Type B pancreatic cell (in vitro differentiated cells): ENCODE measurements at regions not wholly inside any gene's neighbourhood (a gene's known extent, or its start where the extent isn't known, plus 50 kb on each side); places are given as distances from the start of the nearest gene placed in this dataset.

Experiments
- DNase-seq: peaks from one replicate; pipeline ENCODE4 v3.0.0; 2021; ENCODE audit warnings: mixed read lengths; ENCODE audit not compliant: unreplicated experiment; ENCODE audit errors: extremely low spot score
- H3K27ac Mint-ChIP-seq: 2 replicates; pipeline ENCODE4 v1.8.0; 2021; ENCODE audit warnings: mild to moderate bottlenecking, mixed read lengths
- H3K27me3 Mint-ChIP-seq: 2 replicates; pipeline ENCODE4 v1.8.0; 2021; ENCODE audit warnings: mixed read lengths
- H3K36me3 Mint-ChIP-seq: 2 replicates; pipeline ENCODE4 v1.8.0; 2021; ENCODE audit warnings: mixed read lengths
- H3K4me1 Mint-ChIP-seq: one replicate; pipeline ENCODE4 v1.8.0; 2021; ENCODE audit warnings: mixed read lengths; ENCODE audit not compliant: unreplicated experiment
- H3K4me3 Mint-ChIP-seq: 2 replicates; pipeline ENCODE4 v1.8.0; 2021; ENCODE audit warnings: mild to moderate bottlenecking, mixed read lengths
- H3K9me3 Mint-ChIP-seq: 2 replicates; pipeline ENCODE4 v1.8.0; 2021; ENCODE audit warnings: mixed read lengths
- CTCF ChIP-seq: fragments of 200-600 bp; sonication (generic); conservative IDR thresholded peaks from 2 replicates; pipeline ENCODE4 v1.5.0; 2021; ENCODE audit warnings: antibody characterized with exemption, mild to moderate bottlenecking

GRCh38 chr1:5515501-5515900, 476.7 kb downstream of the NPHP4 start:
- H3K36me3 Mint-ChIP-seq = no peaks in the 10 kb centered on the region
- peaks cover 3% of the 10 kb centered on the region for H3K9me3 Mint-ChIP-seq
- no peak for TF ChIP-seq CTCF
- DNase-seq = no peak
- no peak overlapping the region for H3K27ac Mint-ChIP-seq
- H3K4me1 Mint-ChIP-seq = peaks cover 13% of the 10 kb centered on the region
- no peak overlapping the region for H3K4me3 Mint-ChIP-seq
- H3K27me3 Mint-ChIP-seq = peaks cover 19% of the 10 kb centered on the region

GRCh38 chr1:5514527-5515183, 477.6 kb downstream of the NPHP4 start:
- Mint-ChIP-seq H3K4me3 (peak overlapping the region; percentile 48), H3K27ac (no peak overlapping the region), H3K27me3 (peaks cover 22% of the 10 kb centered on the region), H3K4me1 (peaks cover 13% of the 10 kb centered on the region), H3K9me3 (no peaks in the 10 kb centered on the region), H3K36me3 (no peaks in the 10 kb centered on the region)
- peak; percentile 100 for TF ChIP-seq CTCF
- DNase-seq = peak; percentile 80

- peak overlapping the region; percentile 48 for H3K4me3 Mint-ChIP-seq
- H3K4me1 Mint-ChIP-seq = peaks cover 13% of the 10 kb centered on the region
- TF ChIP-seq CTCF = no peak
- H3K36me3 Mint-ChIP-seq = no peaks in the 10 kb centered on the region
- H3K27ac Mint-ChIP-seq = peak overlapping the region; percentile 22
- no peaks in the 10 kb centered on the region for H3K9me3 Mint-ChIP-seq
- no peak for DNase-seq
- peaks cover 25% of the 10 kb centered on the region for H3K27me3 Mint-ChIP-seq
These were observed 478.2 kb downstream of the NPHP4 start for GRCh38 chr1:5513846-5514526.

- Mint-ChIP-seq H3K27ac (no peak overlapping the region), H3K9me3 (no peaks in the 10 kb centered on the region), H3K27me3 (peaks cover 25% of the 10 kb centered on the region), H3K4me3 (no peak overlapping the region), H3K36me3 (no peaks in the 10 kb centered on the region), H3K4me1 (peaks cover 13% of the 10 kb centered on the region)
- TF ChIP-seq CTCF = no peak
- no peak for DNase-seq
These were observed 479.0 kb downstream of the NPHP4 start for GRCh38 chr1:5513179-5513578.

- TF ChIP-seq CTCF = no peak
- Mint-ChIP-seq H3K9me3 (no peaks in the 10 kb centered on the region), H3K4me1 (peaks cover 18% of the 10 kb centered on the region), H3K36me3 (no peaks in the 10 kb centered on the region), H3K4me3 (no peak overlapping the region), H3K27me3 (peaks cover 26% of the 10 kb centered on the region), H3K27ac (no peak overlapping the region)
- DNase-seq = no peak
These were observed 480.7 kb downstream of the NPHP4 start for GRCh38 chr1:5511381-5512097.
